NCI-H1930 (cell line): ENCODE measurements at regions not wholly inside any gene's neighbourhood (a gene's known extent, or its start where the extent isn't known, plus 50 kb on each side); places are given as distances from the start of the nearest gene placed in this dataset.
"Not testable (repeated sequence)": the region's sequence is repeated elsewhere in the genome, so short reads cannot be mapped to it uniquely, and the experiment has no call there.

Experiments
- DNase-seq, 2 experiments: peaks; one replicate each; lab custom pipeline; 2025; lab: John Stamatoyannopoulos, UW

- no peak for DNase-seq
Observed at GRCh38 chr18:42474577-42474976, 519.5 kb downstream of the PIK3C3 start.

GRCh38 chr18:42475157-42475556 lies 520.1 kb downstream of the PIK3C3 start:
- no peak for DNase-seq

- DNase-seq, result no peak
Observed at GRCh38 chr18:42477267-42477666, 522.2 kb downstream of the PIK3C3 start.

- DNase-seq, result peak; percentile 27 to 51
Observed at GRCh38 chr18:42480441-42480840, 525.4 kb downstream of the PIK3C3 start.

GRCh38 chr18:42484648-42485047 lies 529.6 kb downstream of the PIK3C3 start:
- DNase-seq, result no peak

GRCh38 chr18:42486271-42486670 lies 531.2 kb downstream of the PIK3C3 start:
- no peak for DNase-seq

- no peak for DNase-seq
Observed at GRCh38 chr18:42508683-42509296, 553.8 kb downstream of the PIK3C3 start.

GRCh38 chr18:42509750-42510415 lies 554.8 kb downstream of the PIK3C3 start:
- DNase-seq, result no peak

GRCh38 chr18:42510540-42510939 lies 555.5 kb downstream of the PIK3C3 start:
- no peak for DNase-seq

- DNase-seq, result no peak
Observed at GRCh38 chr18:42513441-42513840, 558.4 kb downstream of the PIK3C3 start.

GRCh38 chr18:42514512-42514911 lies 559.5 kb downstream of the PIK3C3 start:
- DNase-seq, result no peak

- DNase-seq, result no peak
Observed at GRCh38 chr18:42517896-42518295, 562.9 kb downstream of the PIK3C3 start.

GRCh38 chr18:42518331-42518730 lies 563.3 kb downstream of the PIK3C3 start:
- not testable (repeated sequence) for DNase-seq

- no peak for DNase-seq
Observed at GRCh38 chr18:42520138-42520537, 565.1 kb downstream of the PIK3C3 start.

- no peak for DNase-seq
Observed at GRCh38 chr18:42525905-42526304, 570.9 kb downstream of the PIK3C3 start.

- DNase-seq, result no peak
Observed at GRCh38 chr18:42527766-42528165, 572.7 kb downstream of the PIK3C3 start.

- no peak for DNase-seq
Observed at GRCh38 chr18:42530276-42530675, 575.2 kb downstream of the PIK3C3 start.

- DNase-seq, result no peak
Observed at GRCh38 chr18:42532119-42532518, 577.1 kb downstream of the PIK3C3 start.

GRCh38 chr18:42533009-42533575 lies 578.1 kb downstream of the PIK3C3 start:
- DNase-seq, result no peak

- DNase-seq, result no peak
Observed at GRCh38 chr18:42533616-42534015, 578.6 kb downstream of the PIK3C3 start.

GRCh38 chr18:42534313-42534712 lies 579.3 kb downstream of the PIK3C3 start:
- DNase-seq, result no peak

GRCh38 chr18:42536442-42536841 lies 579.0 kb downstream of the RIT2 start:
- no peak for DNase-seq

- no peak for DNase-seq
Observed at GRCh38 chr18:42537291-42537690, 578.2 kb downstream of the RIT2 start.

GRCh38 chr18:42544901-42545300 lies 570.6 kb downstream of the RIT2 start:
- no peak for DNase-seq
